Keratinocyte (primary cell): ENCODE measurements at regions not wholly inside any gene's neighbourhood (a gene's known extent, or its start where the extent isn't known, plus 50 kb on each side); places are given as distances from the start of the nearest gene placed in this dataset.

Experiments used
- DNase-seq: peaks from one replicate; pipeline ENCODE4 v3.0.0-alpha.2; 2011; ENCODE audit warnings: low read depth, missing footprints, low spot score
- FAIRE-seq: peaks from 2 replicates; lab custom pipeline; 2011; peaks lifted over from hg19 to GRCh38; lab: Jason Lieb, UNC
- H2AFZ ChIP-seq: 2 replicates; pipeline ENCODE4 v1.6.0; 2012; ENCODE audit warnings: low read length, control low read depth, inconsistent platforms; ENCODE audit not compliant: control insufficient read depth
- H3K27ac ChIP-seq: 2 replicates; pipeline ENCODE4 v1.5.1; 2011; ENCODE audit warnings: low read length; ENCODE audit not compliant: control insufficient read depth, insufficient read depth
- H3K27me3 ChIP-seq: 3 replicates; pipeline ENCODE4 v1.6.0; 2011; ENCODE audit warnings: low read length; ENCODE audit not compliant: control insufficient read depth, insufficient read depth; ENCODE audit errors: extremely low read depth
- H3K36me3 ChIP-seq, 2 experiments: 2 replicates in 1 of 2; 3 replicates in 1 of 2; pipeline ENCODE4 v1.5.1; 2011; ENCODE audit warnings: low read length in 2 of 2, mild to moderate bottlenecking in 1 of 2; ENCODE audit not compliant: control insufficient read depth in 2 of 2, insufficient read depth in 2 of 2; ENCODE audit errors: extremely low read depth in 1 of 2
- H3K4me1 ChIP-seq: 3 replicates; pipeline ENCODE4 v1.5.1; 2011; ENCODE audit warnings: low read length; ENCODE audit not compliant: control insufficient read depth, insufficient read depth; ENCODE audit errors: extremely low read depth
- H3K4me2 ChIP-seq: 3 replicates; pipeline ENCODE4 v1.6.0; 2011; ENCODE audit warnings: low read depth, low read length; ENCODE audit not compliant: control insufficient read depth, insufficient read depth; ENCODE audit errors: extremely low read depth
- H3K4me3 ChIP-seq, 3 experiments: fragments of 200-600 bp in 1 of 3; sonication (generic) in 1 of 3; 2 replicates in 2 of 3; 3 replicates in 1 of 3; pipeline ENCODE4 v1.5.1; 2011 to 2016; ENCODE audit warnings: low read length in 3 of 3, mild to moderate bottlenecking in 3 of 3, control low read depth in 2 of 3, inconsistent platforms in 1 of 3, low read depth in 1 of 3, mixed read lengths in 1 of 3, mixed run types in 1 of 3, moderate library complexity in 1 of 3; ENCODE audit not compliant: control insufficient read depth in 2 of 3, insufficient read depth in 2 of 3; ENCODE audit errors: extremely low read depth in 1 of 3
- H3K79me2 ChIP-seq: 2 replicates; pipeline ENCODE4 v1.6.0; 2012; ENCODE audit warnings: low read length; ENCODE audit not compliant: control insufficient read depth, insufficient read depth
- H3K9ac ChIP-seq: 3 replicates; pipeline ENCODE4 v1.6.0; 2011; ENCODE audit warnings: low read length; ENCODE audit not compliant: control insufficient read depth, insufficient read depth; ENCODE audit errors: extremely low read depth
- H3K9me1 ChIP-seq: 3 replicates; pipeline ENCODE4 v1.6.0; 2011; ENCODE audit warnings: low read length; ENCODE audit not compliant: control insufficient read depth, insufficient read depth; ENCODE audit errors: extremely low read depth
- H3K9me3 ChIP-seq: 2 replicates; pipeline ENCODE4 v1.5.1; 2012; ENCODE audit warnings: low read depth, low read length; ENCODE audit not compliant: control insufficient read depth
- H4K20me1 ChIP-seq: 3 replicates; pipeline ENCODE4 v1.6.0; 2011; ENCODE audit warnings: low read length; ENCODE audit not compliant: control insufficient read depth, insufficient read depth; ENCODE audit errors: extremely low read depth
- CTCF ChIP-seq, 3 experiments: IDR thresholded peaks in 1 of 3; conservative IDR thresholded peaks in 1 of 3; optimal IDR thresholded peaks in 1 of 3; 2 replicates in 2 of 3; 3 replicates in 1 of 3; pipeline versions ENCODE3 to v1.5.1; 2011; ENCODE audit warnings: low read length in 3 of 3, mild to moderate bottlenecking in 3 of 3, moderate library complexity in 2 of 3, control low read depth in 1 of 3, inconsistent platforms in 1 of 3; ENCODE audit not compliant: insufficient read depth in 2 of 3; ENCODE audit errors: extremely low read depth in 1 of 3
- EZH2 ChIP-seq: IDR thresholded peaks from one replicate; pipeline ENCODE4 v1.6.1; 2012; ENCODE audit warnings: inconsistent platforms, mild to moderate bottlenecking, low read length, moderate library complexity
- dilution Hi-C: fragments of 300-500 bp; cut with MboI; formaldehyde crosslinking; loops from one replicate; pipeline ENCODE4 v1.7.0; 2020; ENCODE audit warnings: low sequenced_read_pairs; ENCODE audit not compliant: extremely low pct_ligation_motif_present

GRCh38 chr3:180180795-180181194 lies 144.1 kb upstream of the PEX5L start:
- dilution Hi-C loops = no loop called here
- DNase-seq (no peak), FAIRE-seq (no peak)
- Histone ChIP-seq H2AFZ (no peak overlapping the region), H3K4me1 (no peaks in the 10 kb centered on the region), H3K9me3 (no peaks in the 10 kb centered on the region), H3K27ac (no peak overlapping the region), H3K4me2 (no peak overlapping the region), H3K4me3 (no peak overlapping the region), H3K79me2 (no peaks in the 10 kb centered on the region), H4K20me1 (no peaks in the 10 kb centered on the region), H3K36me3 (no peaks in the 10 kb centered on the region), H3K9me1 (no peaks in the 10 kb centered on the region), H3K27me3 (no peaks in the 10 kb centered on the region), H3K9ac (no peak overlapping the region)
- TF ChIP-seq EZH2 = no peak
- TF ChIP-seq CTCF (optimal IDR thresholded peaks at IDR 0.05 in 1 of 3, IDR thresholded peaks at IDR 0.05 in 1 of 3, conservative IDR thresholded peaks at IDR 0.05 in 1 of 3; ENCODE audit: extremely low read depth in 1 of 3, insufficient read depth in 2 of 3, low read length in 3 of 3) = no peak

- Histone ChIP-seq H3K27me3 (no peaks in the 10 kb centered on the region), H3K79me2 (no peaks in the 10 kb centered on the region), H4K20me1 (no peaks in the 10 kb centered on the region), H3K9ac (no peak overlapping the region), H3K4me2 (no peak overlapping the region), H3K4me3 (no peak overlapping the region), H2AFZ (no peak overlapping the region), H3K9me3 (no peaks in the 10 kb centered on the region), H3K27ac (no peak overlapping the region), H3K4me1 (no peaks in the 10 kb centered on the region), H3K36me3 (no peaks in the 10 kb centered on the region), H3K9me1 (no peaks in the 10 kb centered on the region)
- TF ChIP-seq CTCF (optimal IDR thresholded peaks at IDR 0.05 in 1 of 3, IDR thresholded peaks at IDR 0.05 in 1 of 3, conservative IDR thresholded peaks at IDR 0.05 in 1 of 3; ENCODE audit: extremely low read depth in 1 of 3, insufficient read depth in 2 of 3, low read length in 3 of 3) (no peak), EZH2 (no peak)
- FAIRE-seq (no peak), DNase-seq (no peak)
- dilution Hi-C loops = no loop called here
These were observed 144.7 kb upstream of the PEX5L start for GRCh38 chr3:180181387-180181786.
